Right ventricle myocardium superior (tissue), 1 donor: ENCODE measurements at regions not wholly inside any gene's neighbourhood (a gene's known extent, or its start where the extent isn't known, plus 50 kb on each side); places are given as distances from the start of the nearest gene placed in this dataset.

ENCODE experiments used
- ATAC-seq: fragments of 200-7000 bp; cut with Tn5 transposase; one replicate; pipeline ENCODE4 v1.9.1; 2020; ENCODE audit warnings: mild to moderate bottlenecking; ENCODE audit not compliant: poor library complexity
- DNase-seq: peaks from one replicate; pipeline ENCODE4 v3.0.0-alpha.2; 2020
- intact Hi-C: fragments of 100-400 bp; cut with DNase I; formaldehyde crosslinking; loops from one replicate; pipeline ENCODE4 v1.11.2; 2022
- donor health status: DM: no; HTN: yes; CAD: no; lungs with severe emphysema.

- intact Hi-C loops: loop anchor here (10.0 kb wide), 1 partner anchor 342 kb away; no protein-coding TSS in a partner anchor
- DNase-seq (no peak), ATAC-seq (no peak)
These were observed 62.2 kb upstream of the PCED1B start for GRCh38 chr12:47017041-47017713.

- ATAC-seq: no peak
- intact Hi-C loops: loop anchor here (10.0 kb wide), 1 partner anchor 343 kb away; no protein-coding TSS in a partner anchor
These were observed 61.4 kb upstream of the PCED1B start for GRCh38 chr12:47017901-47018475.

GRCh38 chr12:47020211-47020821 lies 59.1 kb upstream of the PCED1B start:
- intact Hi-C loops: no loop called here
- ATAC-seq: no peak

More at GRCh38 chr12:47017901-47018475, 61.4 kb upstream of the PCED1B start:
- DNase-seq: no peak

GRCh38 chr12:47021298-47021697 lies 58.1 kb upstream of the PCED1B start:
- DNase-seq (no peak), ATAC-seq (peak; percentile 56)
- intact Hi-C loops: no loop called here

More at GRCh38 chr12:47020211-47020821, 59.1 kb upstream of the PCED1B start:
- DNase-seq: no peak

- DNase-seq (no peak), ATAC-seq (no peak)
- intact Hi-C loops: no loop called here
These were observed 57.1 kb upstream of the PCED1B start for GRCh38 chr12:47022296-47022695.

- intact Hi-C loops: no loop called here
- DNase-seq (no peak), ATAC-seq (no peak)
These were observed 56.1 kb upstream of the PCED1B start for GRCh38 chr12:47023311-47023710.

GRCh38 chr12:47023953-47024352 lies 55.5 kb upstream of the PCED1B start:
- ATAC-seq (no peak), DNase-seq (no peak)
- intact Hi-C loops: no loop called here

- no peak for DNase-seq
- no peak for ATAC-seq
These were observed 55.0 kb upstream of the PCED1B start for GRCh38 chr12:47024463-47024862.

GRCh38 chr12:47025349-47025748 lies 54.1 kb upstream of the PCED1B start:
- no peak for ATAC-seq
- intact Hi-C loops: no loop called here
- DNase-seq: no peak

More at GRCh38 chr12:47024463-47024862, 55.0 kb upstream of the PCED1B start:
- intact Hi-C loops: no loop called here

GRCh38 chr12:47025798-47026197 lies 53.6 kb upstream of the PCED1B start:
- intact Hi-C loops: no loop called here
- no peak for ATAC-seq
- no peak for DNase-seq

- ATAC-seq: no peak
- DNase-seq: no peak
- intact Hi-C loops: no loop called here
These were observed 53.1 kb upstream of the PCED1B start for GRCh38 chr12:47026291-47026690.
